Mesenchymal stem cell (in vitro differentiated cells and primary cell): ENCODE measurements at regions not wholly inside any gene's neighbourhood (a gene's known extent, or its start where the extent isn't known, plus 50 kb on each side); places are given as distances from the start of the nearest gene placed in this dataset.

Experiments
- DNase-seq: peaks from one replicate; pipeline ENCODE4 v3.0.0-alpha.2; 2013
- H2AFZ ChIP-seq: one replicate; pipeline ENCODE4 v1.6.1; 2013; ENCODE audit warnings: low read depth, mild to moderate bottlenecking, control low read depth, inconsistent platforms, low read length, moderate library complexity
- H2AK5ac ChIP-seq: 2 replicates; pipeline ENCODE4 v1.6.1; 2013; ENCODE audit warnings: low read length, moderate library complexity, mild to moderate bottlenecking, inconsistent platforms; ENCODE audit not compliant: severe bottlenecking
- H2BK120ac ChIP-seq: one replicate; pipeline ENCODE4 v1.6.1; 2013; ENCODE audit warnings: low read depth, mild to moderate bottlenecking, inconsistent platforms, low read length, moderate library complexity
- H2BK12ac ChIP-seq, 2 experiments: one replicate each; pipeline ENCODE4 v1.6.1; 2013; ENCODE audit warnings: inconsistent platforms in 2 of 2, low read length in 2 of 2, mild to moderate bottlenecking in 2 of 2, moderate library complexity in 2 of 2, control low read depth in 1 of 2
- H2BK15ac ChIP-seq: one replicate; pipeline ENCODE4 v1.6.1; 2013; ENCODE audit warnings: mild to moderate bottlenecking, low read depth, inconsistent platforms; ENCODE audit not compliant: poor library complexity, severe bottlenecking
- H2BK5ac ChIP-seq: 2 replicates; pipeline ENCODE4 v1.6.1; 2013; ENCODE audit warnings: low read depth, mild to moderate bottlenecking, low read length, control low read depth, inconsistent platforms; ENCODE audit not compliant: poor library complexity, severe bottlenecking
- H3K14ac ChIP-seq, 2 experiments: one replicate each; pipeline ENCODE4 v1.6.1; 2013; ENCODE audit warnings: inconsistent platforms in 2 of 2, low read length in 2 of 2, control low read depth in 1 of 2, mild to moderate bottlenecking in 1 of 2, moderate library complexity in 1 of 2
- H3K18ac ChIP-seq, 2 experiments: one replicate each; pipeline ENCODE4 v1.6.1; 2013; ENCODE audit warnings: inconsistent platforms in 2 of 2, low read length in 2 of 2, control low read depth in 1 of 2, low read depth in 1 of 2, mild to moderate bottlenecking in 1 of 2
- H3K23ac ChIP-seq, 2 experiments: one replicate each; pipeline ENCODE4 v1.6.1; 2013; ENCODE audit warnings: inconsistent platforms in 2 of 2, low read length in 2 of 2, mild to moderate bottlenecking in 2 of 2, moderate library complexity in 2 of 2, control low read depth in 1 of 2
- H3K27ac ChIP-seq: 2 replicates; pipeline ENCODE4 v1.5.1; 2013; ENCODE audit warnings: mild to moderate bottlenecking, moderate library complexity, low read length, control low read depth, inconsistent platforms; ENCODE audit not compliant: poor library complexity, severe bottlenecking
- H3K27me3 ChIP-seq, 2 experiments: 2 replicates each; pipeline versions ENCODE4 v1.6.1 to v1.7.0; 2013; ENCODE audit warnings: low read length in 2 of 2, mild to moderate bottlenecking in 2 of 2, moderate library complexity in 2 of 2, control low read depth in 1 of 2, inconsistent platforms in 1 of 2; ENCODE audit not compliant: control insufficient read depth in 1 of 2, insufficient read depth in 1 of 2
- H3K36me3 ChIP-seq, 2 experiments: 2 replicates each; pipeline versions ENCODE4 v1.6.1 to v1.7.0; 2013; ENCODE audit warnings: low read length in 2 of 2, control low read depth in 1 of 2, inconsistent platforms in 1 of 2, low read depth in 1 of 2, mild to moderate bottlenecking in 1 of 2; ENCODE audit not compliant: insufficient read depth in 2 of 2, control insufficient read depth in 1 of 2
- H3K4ac ChIP-seq, 2 experiments: one replicate each; pipeline ENCODE4 v1.6.1; 2013; ENCODE audit warnings: inconsistent platforms in 2 of 2, low read length in 2 of 2, mild to moderate bottlenecking in 2 of 2, moderate library complexity in 2 of 2, control low read depth in 1 of 2, low read depth in 1 of 2
- H3K4me1 ChIP-seq: 2 replicates; pipeline ENCODE4 v1.6.1; 2013; ENCODE audit warnings: low read depth, low read length, control low read depth; ENCODE audit not compliant: control insufficient read depth, insufficient read depth
- H3K4me2 ChIP-seq: 2 replicates; pipeline ENCODE4 v1.6.1; 2013; ENCODE audit warnings: low read length, mild to moderate bottlenecking, inconsistent platforms; ENCODE audit not compliant: poor library complexity, severe bottlenecking
- H3K4me3 ChIP-seq, 2 experiments: 2 replicates each; pipeline versions ENCODE4 v1.5.1 to v1.7.0; 2013; ENCODE audit warnings: low read length in 2 of 2, mild to moderate bottlenecking in 2 of 2, control low read depth in 1 of 2, low read depth in 1 of 2; ENCODE audit not compliant: insufficient read depth in 1 of 2
- H3K79me1 ChIP-seq: replicated peaks from 2 replicates; pipeline ENCODE4 v1.6.1; 2013; ENCODE audit warnings: mild to moderate bottlenecking, control low read depth, low read length, inconsistent platforms; ENCODE audit not compliant: poor library complexity, severe bottlenecking
- H3K9ac ChIP-seq: 2 replicates; pipeline ENCODE4 v1.7.0; 2013; ENCODE audit warnings: mild to moderate bottlenecking, low read length, moderate library complexity
- H3K9me3 ChIP-seq: 2 replicates; pipeline ENCODE4 v1.7.0; 2013; ENCODE audit warnings: mild to moderate bottlenecking, low read length; ENCODE audit not compliant: control insufficient read depth
- H4K8ac ChIP-seq: one replicate; pipeline ENCODE4 v1.6.1; 2013; ENCODE audit warnings: inconsistent platforms, mild to moderate bottlenecking, low read length, moderate library complexity
- H4K91ac ChIP-seq: one replicate; pipeline ENCODE4 v1.6.1; 2013; ENCODE audit warnings: mild to moderate bottlenecking, low read length, inconsistent platforms
- WGBS: methylation state at CpG from one replicate; pipeline ENCODE4 v1.1.7; 2013; ENCODE audit warnings: mixed read lengths; 5-methylcytosine and 5-hydroxymethylcytosine counted together

- Histone ChIP-seq H2BK15ac (no peak overlapping the region), H3K36me3 (no peaks in the 10 kb centered on the region), H4K8ac (no peak overlapping the region), H3K4me2 (no peak overlapping the region), H3K4me1 (no peaks in the 10 kb centered on the region), H3K14ac (no peak overlapping the region), H3K79me1 (no peaks in the 10 kb centered on the region), H2BK5ac (no peak overlapping the region), H3K23ac (no peak overlapping the region), H2AK5ac (no peak overlapping the region), H3K9ac (no peak overlapping the region), H2BK12ac (no peak overlapping the region), H4K91ac (no peak overlapping the region), H3K27me3 (no peaks in the 10 kb centered on the region), H3K4me3 (no peak overlapping the region), H3K27ac (no peak overlapping the region), H3K9me3 (no peaks in the 10 kb centered on the region), H3K4ac (no peak overlapping the region), H3K18ac (no peak overlapping the region), H2BK120ac (no peak overlapping the region), H2AFZ (no peak overlapping the region)
- WGBS: 27% methylated on average over 1 of the region's 1 CpG
- DNase-seq: no peak
Measured at GRCh38 chr7:84686373-84686772, 491.8 kb upstream of the SEMA3A start.

DNA sequence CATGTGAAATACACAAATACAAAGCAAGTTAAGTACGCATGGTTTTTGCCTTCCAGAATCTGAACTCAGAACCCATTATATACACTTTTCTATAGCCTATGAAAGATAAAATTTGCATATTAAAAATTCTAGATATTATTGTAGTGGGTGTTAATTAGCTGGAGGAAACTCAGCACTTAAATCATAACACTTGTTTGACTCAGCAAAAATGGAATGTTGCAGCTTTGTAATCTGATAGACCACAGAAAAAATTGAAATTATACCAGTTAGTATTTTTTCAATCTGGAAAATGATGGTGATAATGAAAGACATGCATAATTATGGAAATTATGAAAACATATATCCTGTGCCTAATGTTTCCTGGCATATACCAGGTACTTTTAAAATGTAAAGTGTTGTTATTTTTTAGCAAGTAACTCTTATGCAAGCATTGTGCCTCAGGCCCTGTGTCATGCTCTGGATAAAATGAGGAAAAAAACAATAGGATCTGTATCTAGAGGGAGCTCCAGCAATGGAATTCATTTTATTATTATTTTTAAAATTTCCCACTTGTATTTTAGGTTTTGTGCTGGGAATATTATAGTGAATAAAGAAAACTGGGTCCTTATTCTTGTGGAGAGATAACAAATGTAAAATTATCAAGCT is 490.4 kb upstream of the SEMA3A start:
- Histone ChIP-seq H3K9me3 (no peaks in the 10 kb centered on the region), H2BK5ac (no peak overlapping the region), H4K8ac (no peak overlapping the region), H3K23ac (no peak overlapping the region), H3K4me1 (no peaks in the 10 kb centered on the region), H3K27me3 (no peaks in the 10 kb centered on the region), H3K36me3 (no peaks in the 10 kb centered on the region), H2BK12ac (no peak overlapping the region), H3K9ac (no peak overlapping the region), H2BK15ac (no peak overlapping the region), H4K91ac (no peak overlapping the region), H3K27ac (no peak overlapping the region), H3K4me3 (no peak overlapping the region), H2AK5ac (no peak overlapping the region), H3K79me1 (no peaks in the 10 kb centered on the region), H3K4me2 (no peak overlapping the region), H2AFZ (no peak overlapping the region), H3K18ac (no peak overlapping the region), H3K4ac (no peak overlapping the region), H2BK120ac (no peak overlapping the region), H3K14ac (no peak overlapping the region)
- 100% methylated on average over 1 of the region's 1 CpG for WGBS
- no peak for DNase-seq

GRCh38 chr7:84682543-84682942 is 488.0 kb upstream of the SEMA3A start:
- Histone ChIP-seq H3K9ac (no peak overlapping the region), H2BK12ac (no peak overlapping the region), H3K4me2 (no peak overlapping the region), H3K23ac (no peak overlapping the region), H2BK5ac (no peak overlapping the region), H3K36me3 (no peaks in the 10 kb centered on the region), H3K79me1 (peaks cover 1% of the 10 kb centered on the region), H2AFZ (no peak overlapping the region), H2BK15ac (no peak overlapping the region), H3K4me1 (no peaks in the 10 kb centered on the region), H4K8ac (no peak overlapping the region), H2AK5ac (no peak overlapping the region), H3K27ac (no peak overlapping the region), H4K91ac (no peak overlapping the region), H2BK120ac (no peak overlapping the region), H3K4ac (no peak overlapping the region), H3K4me3 (no peak overlapping the region), H3K14ac (no peak overlapping the region), H3K18ac (no peak overlapping the region), H3K27me3 (no peaks in the 10 kb centered on the region), H3K9me3 (no peaks in the 10 kb centered on the region)
- DNase-seq: no peak
- 99% methylated on average over 2 of the region's 2 CpGs for WGBS

DNA sequence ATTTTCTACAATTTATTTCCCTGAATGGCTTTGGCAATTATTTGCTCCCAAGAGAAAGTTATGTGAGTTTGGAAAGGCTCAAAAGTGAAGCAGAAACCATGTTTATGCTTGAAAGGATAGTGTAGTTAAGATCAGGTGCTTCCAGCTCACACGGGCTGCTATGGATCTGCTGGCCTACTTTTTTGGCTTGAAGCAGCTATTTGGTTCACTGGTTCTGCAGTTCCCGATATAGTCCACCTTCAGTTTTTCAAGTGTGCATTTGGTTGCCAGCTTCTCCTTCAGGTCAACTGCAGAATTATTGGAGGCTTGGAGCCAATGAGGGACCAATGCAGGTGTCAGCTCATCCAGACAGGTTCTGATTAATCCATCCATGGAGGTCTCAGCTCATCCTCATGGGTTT is 484.3 kb upstream of the SEMA3A start:
- Histone ChIP-seq H3K36me3 (no peaks in the 10 kb centered on the region), H4K91ac (no peak overlapping the region), H4K8ac (no peak overlapping the region), H3K27me3 (no peaks in the 10 kb centered on the region), H3K9me3 (no peaks in the 10 kb centered on the region), H3K9ac (no peak overlapping the region), H3K27ac (no peak overlapping the region), H2AFZ (no peak overlapping the region), H3K4me3 (no peak overlapping the region), H3K18ac (no peak overlapping the region), H3K79me1 (peaks cover 1% of the 10 kb centered on the region), H2BK12ac (no peak overlapping the region), H2BK5ac (no peak overlapping the region), H2BK15ac (no peak overlapping the region), H3K14ac (no peak overlapping the region), H3K4me2 (no peak overlapping the region), H3K4ac (no peak overlapping the region), H3K4me1 (no peaks in the 10 kb centered on the region), H2AK5ac (no peak overlapping the region), H3K23ac (no peak overlapping the region), H2BK120ac (no peak overlapping the region)
- 99% methylated on average over 2 of the region's 2 CpGs for WGBS
- DNase-seq: no peak
